A549 (cell line): ENCODE measurements at regions not wholly inside any gene's neighbourhood (a gene's known extent, or its start where the extent isn't known, plus 50 kb on each side); places are given as distances from the start of the nearest gene placed in this dataset.

Experiments used
- ATAC-seq, 2 experiments: fragments of 200-7000 bp in 1 of 2; fragments of >200 bp in 1 of 2; cut with Nextera tagmentation in 1 of 2; cut with Tn5 transposase in 1 of 2; 3 replicates each; pipeline versions ENCODE4 v1.8.0 to v1.9.1; 2018 to 2020; ENCODE audit warnings: mild to moderate bottlenecking in 1 of 2, moderate library complexity in 1 of 2
- CTCF ChIA-PET: fragments of 300-600 bp; sonication (Branson Sonifier 250); formaldehyde crosslinking; extraction: SDS; loops from one replicate; lab custom pipeline; 2021; ENCODE audit warnings: antibody characterized with exemption, inconsistent platforms; lab: Yijun Ruan, JAX
- POLR2A ChIA-PET: fragments of 350-600 bp; formaldehyde crosslinking; extraction: SDS; loops from one replicate; lab custom pipeline; 2021; ENCODE audit warnings: antibody characterized with exemption, inconsistent platforms; lab: Yijun Ruan, JAX
- DNase-seq, 2 experiments: peaks; one replicate each; pipeline versions ENCODE4 v3.0.0 to v3.0.0-alpha.2; 2011 to 2016; ENCODE audit warnings: low read depth in 1 of 2, low spot score in 1 of 2
- FAIRE-seq: peaks from 2 replicates; lab custom pipeline; 2011; peaks lifted over from hg19 to GRCh38; lab: Jason Lieb, UNC
- H3K27ac ChIP-seq, 2 experiments: fragments of >200 bp; sonication (Bioruptor Twin); formaldehyde crosslinking; 3 replicates each; pipeline ENCODE4 v1.5.1; 2016 to 2017
- H3K4me1 ChIP-seq: fragments of >200 bp; sonication (Bioruptor Twin); formaldehyde crosslinking; 3 replicates; pipeline ENCODE4 v1.6.1; 2016
- H3K4me2 ChIP-seq: fragments of >200 bp; sonication (Bioruptor Twin); formaldehyde crosslinking; 3 replicates; pipeline ENCODE4 v1.6.1; 2016
- H3K4me3 ChIP-seq: fragments of >200 bp; sonication (Bioruptor Twin); formaldehyde crosslinking; 3 replicates; pipeline ENCODE4 v1.5.1; 2016
- H3K9me3 ChIP-seq: fragments of >200 bp; sonication (Bioruptor Twin); formaldehyde crosslinking; 3 replicates; pipeline ENCODE4 v1.6.1; 2016
- BHLHE40 ChIP-seq: IDR thresholded peaks from 2 replicates; pipeline ENCODE4 v1.6.1; 2012; ENCODE audit warnings: low read depth, low read length, inconsistent platforms
- CBX2 ChIP-seq: fragments of 200-600 bp; sonication (generic); IDR thresholded peaks from 2 replicates; pipeline ENCODE4 v1.6.1; 2016; ENCODE audit warnings: low read depth, mild to moderate bottlenecking, borderline replicate concordance
- CEBPB ChIP-seq, 2 experiments: fragments of >200 bp in 1 of 2; sonication (Bioruptor Twin) in 1 of 2; formaldehyde crosslinking in 1 of 2; IDR thresholded peaks; 2 replicates each; pipeline ENCODE4 v1.6.1; 2012 to 2016
- CHD4 ChIP-seq: fragments of 200-600 bp; sonication (generic); IDR thresholded peaks from 2 replicates; pipeline ENCODE4 v1.6.1; 2016; ENCODE audit warnings: antibody characterized with exemption, mild to moderate bottlenecking, borderline replicate concordance
- CTCF ChIP-seq: fragments of >200 bp; sonication (Bioruptor Twin); formaldehyde crosslinking; IDR thresholded peaks from 3 replicates; pipeline ENCODE4 v1.5.1; 2016
- ELK1 ChIP-seq: fragments of 150-350 bp; IDR thresholded peaks from 2 replicates; pipeline ENCODE4 v1.6.1; 2014; ENCODE audit warnings: low read depth, mild to moderate bottlenecking, low read length
- ESRRA ChIP-seq: fragments of 150-350 bp; IDR thresholded peaks from 2 replicates; pipeline ENCODE4 v1.6.1; 2014; ENCODE audit warnings: mild to moderate bottlenecking, low read length, borderline replicate concordance
- HEYL ChIP-seq: fragments of 250-450 bp; sonication (Bioruptor Pico); IDR thresholded peaks from 2 replicates; pipeline ENCODE4 v1.8.0; 2021; ENCODE audit warnings: mild to moderate bottlenecking, moderate library complexity
- HOXA7 ChIP-seq: fragments of 250-450 bp; sonication (Bioruptor Pico); IDR thresholded peaks from 2 replicates; pipeline ENCODE4 v1.5.0; 2020; ENCODE audit warnings: mild to moderate bottlenecking, moderate library complexity
- HOXB13 ChIP-seq: fragments of 250-450 bp; sonication (Bioruptor Pico); IDR thresholded peaks from 2 replicates; pipeline ENCODE4 v1.5.0; 2020; ENCODE audit warnings: low read depth, mild to moderate bottlenecking, moderate library complexity
- HOXB5 ChIP-seq: fragments of 250-450 bp; sonication (Bioruptor Pico); IDR thresholded peaks from 2 replicates; pipeline ENCODE4 v1.5.0; 2020; ENCODE audit warnings: mild to moderate bottlenecking, moderate library complexity
- JUN ChIP-seq, 2 experiments: fragments of >200 bp; sonication (Bioruptor Twin); formaldehyde crosslinking; IDR thresholded peaks; 2 replicates in 1 of 2; 3 replicates in 1 of 2; pipeline ENCODE4 v1.6.1; 2016 to 2017
- JUNB ChIP-seq: fragments of >200 bp; sonication (Bioruptor Twin); formaldehyde crosslinking; IDR thresholded peaks from 2 replicates; pipeline ENCODE4 v1.6.1; 2016
- KDM1A ChIP-seq: fragments of 200-600 bp; sonication (generic); IDR thresholded peaks from 2 replicates; pipeline ENCODE4 v1.6.1; 2016; ENCODE audit warnings: low read depth, mild to moderate bottlenecking
- MAZ ChIP-seq: fragments of 150-350 bp; IDR thresholded peaks from 2 replicates; pipeline ENCODE4 v1.6.1; 2014; ENCODE audit warnings: antibody characterized with exemption, low read depth, low read length, borderline replicate concordance
- MYC ChIP-seq: IDR thresholded peaks from 2 replicates; pipeline ENCODE4 v1.6.1; 2012; ENCODE audit warnings: mild to moderate bottlenecking, inconsistent platforms, low read length, improper control_type of control experiment, borderline replicate concordance
- NFE2L2 ChIP-seq: fragments of 150-350 bp; conservative IDR thresholded peaks from 2 replicates; pipeline ENCODE4 v1.6.1; 2014; ENCODE audit warnings: low read length
- POLR2A ChIP-seq: IDR thresholded peaks from 2 replicates; pipeline ENCODE4 v1.6.1; 2012; ENCODE audit warnings: mild to moderate bottlenecking, low read length
- RARB ChIP-seq: fragments of 250-450 bp; sonication (Bioruptor Pico); IDR thresholded peaks from 2 replicates; pipeline ENCODE4 v1.8.0; 2021; ENCODE audit warnings: mild to moderate bottlenecking, moderate library complexity
- RNF2 ChIP-seq: fragments of 200-600 bp; sonication (generic); IDR thresholded peaks from 2 replicates; pipeline ENCODE4 v1.6.1; 2016; ENCODE audit warnings: low read depth, mild to moderate bottlenecking, antibody characterized with exemption, moderate library complexity, borderline replicate concordance
- SREBF2 ChIP-seq: fragments of 450-650 bp; IDR thresholded peaks from 2 replicates; pipeline ENCODE4 v1.6.1; 2014; ENCODE audit warnings: mild to moderate bottlenecking, moderate library complexity
- ZC3H11A ChIP-seq: fragments of 450-650 bp; IDR thresholded peaks from 2 replicates; pipeline ENCODE4 v1.6.1; 2014; ENCODE audit warnings: antibody characterized with exemption, mild to moderate bottlenecking
- ZFP36 ChIP-seq: fragments of 450-650 bp; IDR thresholded peaks from 2 replicates; pipeline ENCODE4 v1.6.1; 2014; ENCODE audit warnings: borderline replicate concordance; ENCODE audit not compliant: partially characterized antibody
- ZNF302 ChIP-seq: fragments of 250-450 bp; sonication (Bioruptor Pico); IDR thresholded peaks from 2 replicates; pipeline ENCODE4 v1.9.0; 2021; ENCODE audit warnings: inconsistent platforms, mild to moderate bottlenecking, moderate library complexity
- ZSCAN20 ChIP-seq: fragments of 250-450 bp; sonication (Bioruptor Pico); IDR thresholded peaks from 2 replicates; pipeline ENCODE4 v1.8.0; 2022; ENCODE audit warnings: mild to moderate bottlenecking, moderate library complexity
- WGBS: methylation state at CpG from one replicate; pipeline ENCODE4 v1.1.6; 2017; ENCODE audit errors: missing lambda C conversion rate; 5-methylcytosine and 5-hydroxymethylcytosine counted together
- TF ChIP-seq, protein P1 (sequence below): fragments of 250-450 bp; sonication (Bioruptor Pico); IDR thresholded peaks from 2 replicates; pipeline ENCODE4 v1.5.0; 2020; ENCODE audit warnings: low read depth, mild to moderate bottlenecking, moderate library complexity
- TF ChIP-seq, protein P2 (sequence below): fragments of 250-450 bp; sonication (Bioruptor Pico); IDR thresholded peaks from 2 replicates; pipeline ENCODE4 v1.5.0; 2021; ENCODE audit warnings: mild to moderate bottlenecking, moderate library complexity, borderline replicate concordance
- TF ChIP-seq, protein P3 (sequence below): fragments of >200 bp; sonication (Bioruptor Twin); formaldehyde crosslinking; IDR thresholded peaks from 2 replicates; pipeline ENCODE4 v1.6.1; 2016
- TF ChIP-seq, protein P4 (sequence below): IDR thresholded peaks from 2 replicates; pipeline ENCODE4 v1.6.1; 2012; ENCODE audit warnings: low read depth, borderline replicate concordance

- DNase-seq (no peak), FAIRE-seq (no peak), ATAC-seq (no peak)
- CTCF ChIA-PET = no interaction called here
- Histone ChIP-seq H3K4me1 (no peaks in the 10 kb centered on the region), H3K4me2 (no peak overlapping the region), H3K4me3 (no peak overlapping the region), H3K27ac (no peak overlapping the region), H3K9me3 (no peaks in the 10 kb centered on the region)
- TF ChIP-seq KDM1A (no peak), CBX2 (no peak), ZSCAN20 (no peak), HOXB5 (CRISPR knock-in tag) (no peak), ESRRA (no peak), RARB (CRISPR knock-in tag) (no peak), POLR2A (no peak), JUNB (no peak), RNF2 (no peak), HOXA7 (no peak), ZFP36 (no peak), MYC (no peak), ZNF302 (no peak), MAZ (no peak), SREBF2 (no peak), HEYL (CRISPR knock-in tag) (no peak), HOXB13 (no peak)
- TF ChIP-seq, protein P1, sequence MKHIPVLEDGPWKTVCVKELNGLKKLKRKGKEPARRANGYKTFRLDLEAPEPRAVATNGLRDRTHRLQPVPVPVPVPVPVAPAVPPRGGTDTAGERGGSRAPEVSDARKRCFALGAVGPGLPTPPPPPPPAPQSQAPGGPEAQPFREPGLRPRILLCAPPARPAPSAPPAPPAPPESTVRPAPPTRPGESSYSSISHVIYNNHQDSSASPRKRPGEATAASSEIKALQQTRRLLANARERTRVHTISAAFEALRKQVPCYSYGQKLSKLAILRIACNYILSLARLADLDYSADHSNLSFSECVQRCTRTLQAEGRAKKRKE (CRISPR knock-in tag) = no peak
- TF ChIP-seq, protein P2, sequence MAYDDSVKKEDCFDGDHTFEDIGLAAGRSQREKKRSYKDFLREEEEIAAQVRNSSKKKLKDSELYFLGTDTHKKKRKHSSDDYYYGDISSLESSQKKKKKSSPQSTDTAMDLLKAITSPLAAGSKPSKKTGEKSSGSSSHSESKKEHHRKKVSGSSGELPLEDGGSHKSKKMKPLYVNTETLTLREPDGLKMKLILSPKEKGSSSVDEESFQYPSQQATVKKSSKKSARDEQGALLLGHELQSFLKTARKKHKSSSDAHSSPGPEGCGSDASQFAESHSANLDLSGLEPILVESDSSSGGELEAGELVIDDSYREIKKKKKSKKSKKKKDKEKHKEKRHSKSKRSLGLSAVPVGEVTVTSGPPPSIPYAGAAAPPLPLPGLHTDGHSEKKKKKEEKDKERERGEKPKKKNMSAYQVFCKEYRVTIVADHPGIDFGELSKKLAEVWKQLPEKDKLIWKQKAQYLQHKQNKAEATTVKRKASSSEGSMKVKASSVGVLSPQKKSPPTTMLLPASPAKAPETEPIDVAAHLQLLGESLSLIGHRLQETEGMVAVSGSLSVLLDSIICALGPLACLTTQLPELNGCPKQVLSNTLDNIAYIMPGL = no peak
- POLR2A ChIA-PET = no interaction called here
Observed at GRCh38 chr3:165669504-165669903, 167.7 kb downstream of the BCHE start.

- CTCF ChIA-PET = no interaction called here
- 91% methylated on average over 2 of the region's 2 CpGs for WGBS
- Histone ChIP-seq H3K4me1 (no peaks in the 10 kb centered on the region), H3K4me2 (no peak overlapping the region), H3K4me3 (no peak overlapping the region), H3K9me3 (no peaks in the 10 kb centered on the region), H3K27ac (no peak overlapping the region)
- TF ChIP-seq ZNF302 (no peak), RNF2 (no peak), NFE2L2 (no peak), RARB (CRISPR knock-in tag) (no peak), ZC3H11A (no peak), ZFP36 (no peak), CHD4 (no peak), JUN (IDR thresholded peaks at IDR 0.05) (no peak), ELK1 (no peak), HOXB13 (no peak), POLR2A (no peak), BHLHE40 (no peak), CEBPB (IDR thresholded peaks at IDR 0.05) (no peak), MYC (no peak), CTCF (no peak), HOXA7 (no peak)
- TF ChIP-seq, protein P2 = no peak
- TF ChIP-seq, protein P3, sequence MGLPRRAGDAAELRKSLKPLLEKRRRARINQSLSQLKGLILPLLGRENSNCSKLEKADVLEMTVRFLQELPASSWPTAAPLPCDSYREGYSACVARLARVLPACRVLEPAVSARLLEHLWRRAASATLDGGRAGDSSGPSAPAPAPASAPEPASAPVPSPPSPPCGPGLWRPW = no peak
- TF ChIP-seq, protein P4, sequence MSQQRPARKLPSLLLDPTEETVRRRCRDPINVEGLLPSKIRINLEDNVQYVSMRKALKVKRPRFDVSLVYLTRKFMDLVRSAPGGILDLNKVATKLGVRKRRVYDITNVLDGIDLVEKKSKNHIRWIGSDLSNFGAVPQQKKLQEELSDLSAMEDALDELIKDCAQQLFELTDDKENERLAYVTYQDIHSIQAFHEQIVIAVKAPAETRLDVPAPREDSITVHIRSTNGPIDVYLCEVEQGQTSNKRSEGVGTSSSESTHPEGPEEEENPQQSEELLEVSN = no peak
- ATAC-seq = no peak
- FAIRE-seq = no peak
- POLR2A ChIA-PET = no interaction called here
- DNase-seq = no peak
Observed at GRCh38 chr3:165667676-165668075, 169.5 kb downstream of the BCHE start.
